CD14-positive monocyte (primary cell): ENCODE measurements at regions not wholly inside any gene's neighbourhood (a gene's known extent, or its start where the extent isn't known, plus 50 kb on each side); places are given as distances from the start of the nearest gene placed in this dataset.

ENCODE experiments used
- DNase-seq, 3 donors: peaks; one replicate each; pipeline ENCODE4 v3.0.0-alpha.2; 2011 to 2022
- H2AFZ ChIP-seq: 2 replicates; pipeline ENCODE4 v1.6.0; 2012; ENCODE audit warnings: mild to moderate bottlenecking, low read depth, low read length, inconsistent platforms; ENCODE audit not compliant: insufficient read depth, poor library complexity, severe bottlenecking
- H3K27ac ChIP-seq, 2 donors: 1 replicate in 1 of 2; 2 replicates in 1 of 2; pipeline ENCODE4 v1.5.1; 2012 to 2013; ENCODE audit warnings: low read length in 2 of 2, control low read depth in 1 of 2, inconsistent platforms in 1 of 2, low read depth in 1 of 2, mild to moderate bottlenecking in 1 of 2
- H3K27me3 ChIP-seq, 2 donors: one replicate each; pipeline versions ENCODE4 v1.6.0 to v1.6.1; 2011 to 2013; ENCODE audit warnings: low read length in 2 of 2; ENCODE audit not compliant: control insufficient read depth in 2 of 2, insufficient read depth in 2 of 2
- H3K36me3 ChIP-seq, 2 donors: replicated peaks in 1 of 2; 1 replicate in 1 of 2; 2 replicates in 1 of 2; pipeline versions ENCODE4 v1.5.1 to v1.6.1; 2012 to 2013; ENCODE audit warnings: low read length in 2 of 2, control low read depth in 1 of 2, inconsistent platforms in 1 of 2, mild to moderate bottlenecking in 1 of 2; ENCODE audit not compliant: insufficient read depth in 2 of 2, control insufficient read depth in 1 of 2
- H3K4me1 ChIP-seq, 2 donors: 1 replicate in 1 of 2; 2 replicates in 1 of 2; pipeline versions ENCODE4 v1.5.1 to v1.6.1; 2012 to 2013; ENCODE audit warnings: low read length in 2 of 2, control low read depth in 1 of 2, inconsistent platforms in 1 of 2, mild to moderate bottlenecking in 1 of 2, moderate library complexity in 1 of 2; ENCODE audit not compliant: insufficient read depth in 2 of 2, control insufficient read depth in 1 of 2
- H3K4me2 ChIP-seq: replicated peaks from 2 replicates; pipeline ENCODE3; 2012; ENCODE audit warnings: low read length, moderate library complexity, mild to moderate bottlenecking; ENCODE audit not compliant: poor library complexity, severe bottlenecking; ENCODE audit errors: extremely low read depth
- H3K4me3 ChIP-seq, 3 experiments: fragments of 200-600 bp in 1 of 3; sonication (generic) in 1 of 3; replicated peaks in 1 of 3; 1 replicate in 2 of 3; 2 replicates in 1 of 3; pipeline ENCODE4 v1.5.1; 2011 to 2013; ENCODE audit warnings: low read length in 3 of 3, mild to moderate bottlenecking in 3 of 3, control low read depth in 2 of 3, low read depth in 2 of 3, inconsistent platforms in 1 of 3, moderate library complexity in 1 of 3
- H3K79me2 ChIP-seq: 2 replicates; pipeline ENCODE4 v1.6.0; 2012; ENCODE audit warnings: mild to moderate bottlenecking, control low read depth, inconsistent platforms, low read length, moderate library complexity; ENCODE audit not compliant: insufficient read depth
- H3K9ac ChIP-seq: 2 replicates; pipeline ENCODE4 v1.6.0; 2017; ENCODE audit warnings: low read length, mild to moderate bottlenecking; ENCODE audit not compliant: insufficient read depth, poor library complexity, severe bottlenecking
- H3K9me3 ChIP-seq, 2 donors: replicated peaks in 1 of 2; 1 replicate in 1 of 2; 2 replicates in 1 of 2; pipeline versions ENCODE4 v1.5.1 to v1.6.1; 2012 to 2013; ENCODE audit warnings: low read length in 2 of 2, control low read depth in 1 of 2; ENCODE audit not compliant: control insufficient read depth in 1 of 2, insufficient read depth in 1 of 2
- H4K20me1 ChIP-seq: 2 replicates; pipeline ENCODE4 v1.6.0; 2012; ENCODE audit warnings: mild to moderate bottlenecking, low read length, control low read depth, moderate library complexity; ENCODE audit not compliant: insufficient read depth
- H3K27ac Mint-ChIP-seq, 7 donors: one replicate each; pipeline ENCODE4 v1.8.0; 2020; ENCODE audit warnings: mild to moderate bottlenecking in 7 of 7, mixed read lengths in 7 of 7, moderate library complexity in 6 of 7, inconsistent platforms in 2 of 7
- H3K27me3 Mint-ChIP-seq, 3 donors: one replicate each; pipeline ENCODE4 v1.8.0; 2021 to 2022; ENCODE audit warnings: low read depth in 3 of 3, mild to moderate bottlenecking in 3 of 3, mixed read lengths in 3 of 3, moderate library complexity in 3 of 3, inconsistent platforms in 1 of 3
- H3K36me3 Mint-ChIP-seq, 2 donors: one replicate each; pipeline ENCODE4 v1.8.0; 2020; ENCODE audit warnings: mixed read lengths in 2 of 2, inconsistent platforms in 1 of 2, mild to moderate bottlenecking in 1 of 2
- H3K4me1 Mint-ChIP-seq: one replicate; pipeline ENCODE4 v1.8.0; 2020; ENCODE audit warnings: mild to moderate bottlenecking, mixed read lengths
- H3K4me3 Mint-ChIP-seq, 2 donors: one replicate each; pipeline ENCODE4 v1.8.0; 2020; ENCODE audit warnings: mild to moderate bottlenecking in 2 of 2, mixed read lengths in 2 of 2, moderate library complexity in 1 of 2
- H3K9me3 Mint-ChIP-seq, 7 donors: one replicate each; pipeline ENCODE4 v1.8.0; 2020 to 2022; ENCODE audit warnings: mixed read lengths in 7 of 7, mild to moderate bottlenecking in 6 of 7, moderate library complexity in 6 of 7, inconsistent platforms in 2 of 7
- WGBS: methylation state at CpG from one replicate; pipeline ENCODE4 v1.1.5; 2013; ENCODE audit warnings: missing lambda C conversion rate; ENCODE audit not compliant: insufficient coverage; 5-methylcytosine and 5-hydroxymethylcytosine counted together
- intact Hi-C, 2 donors: fragments of 100-400 bp; cut with micrococcal nuclease; formaldehyde crosslinking; loops; one replicate each; pipeline versions ENCODE4 v1.15.0 to v1.15.1; 2023
- TF ChIP-seq, protein P1 (sequence below): fragments of 200-600 bp; IDR thresholded peaks from one replicate; pipeline ENCODE4 v1.8.0; 2022; ENCODE audit warnings: antibody characterized with exemption, mild to moderate bottlenecking

DNA sequence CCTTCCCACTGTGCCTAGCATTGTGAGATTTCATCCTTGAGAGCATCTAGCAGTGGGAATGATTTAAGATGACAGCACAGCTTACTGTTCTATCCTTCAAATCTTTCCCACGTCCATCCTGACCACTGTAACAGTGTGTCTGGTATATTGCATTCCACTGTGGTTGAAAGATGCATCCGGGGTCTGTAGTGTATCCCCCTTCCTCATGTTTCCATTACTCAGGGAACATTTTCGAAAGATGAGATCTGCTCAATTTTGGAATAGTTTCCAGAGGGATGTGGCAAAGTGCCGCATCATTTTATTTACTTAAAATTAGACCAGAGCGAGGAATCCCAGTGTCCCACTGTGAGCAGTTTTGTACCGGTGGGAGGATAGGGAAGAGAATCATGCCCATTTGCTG lies 407.1 kb upstream of the PAPPA start:
- no peak for DNase-seq
- TF ChIP-seq, protein P1, sequence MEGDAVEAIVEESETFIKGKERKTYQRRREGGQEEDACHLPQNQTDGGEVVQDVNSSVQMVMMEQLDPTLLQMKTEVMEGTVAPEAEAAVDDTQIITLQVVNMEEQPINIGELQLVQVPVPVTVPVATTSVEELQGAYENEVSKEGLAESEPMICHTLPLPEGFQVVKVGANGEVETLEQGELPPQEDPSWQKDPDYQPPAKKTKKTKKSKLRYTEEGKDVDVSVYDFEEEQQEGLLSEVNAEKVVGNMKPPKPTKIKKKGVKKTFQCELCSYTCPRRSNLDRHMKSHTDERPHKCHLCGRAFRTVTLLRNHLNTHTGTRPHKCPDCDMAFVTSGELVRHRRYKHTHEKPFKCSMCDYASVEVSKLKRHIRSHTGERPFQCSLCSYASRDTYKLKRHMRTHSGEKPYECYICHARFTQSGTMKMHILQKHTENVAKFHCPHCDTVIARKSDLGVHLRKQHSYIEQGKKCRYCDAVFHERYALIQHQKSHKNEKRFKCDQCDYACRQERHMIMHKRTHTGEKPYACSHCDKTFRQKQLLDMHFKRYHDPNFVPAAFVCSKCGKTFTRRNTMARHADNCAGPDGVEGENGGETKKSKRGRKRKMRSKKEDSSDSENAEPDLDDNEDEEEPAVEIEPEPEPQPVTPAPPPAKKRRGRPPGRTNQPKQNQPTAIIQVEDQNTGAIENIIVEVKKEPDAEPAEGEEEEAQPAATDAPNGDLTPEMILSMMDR = no peak
- Mint-ChIP-seq H3K27me3 (no peaks in the 10 kb centered on the region), H3K36me3 (no peaks in the 10 kb centered on the region), H3K27ac (no peak overlapping the region), H3K4me1 (no peaks in the 10 kb centered on the region), H3K9me3 (peaks cover 0 to 3% (median 0%) of the 10 kb centered on the region in 7 donors), H3K4me3 (no peak overlapping the region)
- no peak overlapping the region for H3K4me3 ChIP-seq
- no peaks in the 10 kb centered on the region for H3K79me2 ChIP-seq
- H3K27ac ChIP-seq = no peak overlapping the region
- no peaks in the 10 kb centered on the region for H4K20me1 ChIP-seq
- no peak overlapping the region for H3K4me2 ChIP-seq
- no peaks in the 10 kb centered on the region for H3K27me3 ChIP-seq
- no peak overlapping the region for H3K9ac ChIP-seq
- no peak overlapping the region for H2AFZ ChIP-seq
- no peaks in the 10 kb centered on the region for H3K36me3 ChIP-seq
- intact Hi-C loops = no loop called here
- no peaks in the 10 kb centered on the region for H3K9me3 ChIP-seq
- WGBS = no CpG with 5 or more reads among the region's 6 CpGs
- H3K4me1 ChIP-seq = no peaks in the 10 kb centered on the region

DNA sequence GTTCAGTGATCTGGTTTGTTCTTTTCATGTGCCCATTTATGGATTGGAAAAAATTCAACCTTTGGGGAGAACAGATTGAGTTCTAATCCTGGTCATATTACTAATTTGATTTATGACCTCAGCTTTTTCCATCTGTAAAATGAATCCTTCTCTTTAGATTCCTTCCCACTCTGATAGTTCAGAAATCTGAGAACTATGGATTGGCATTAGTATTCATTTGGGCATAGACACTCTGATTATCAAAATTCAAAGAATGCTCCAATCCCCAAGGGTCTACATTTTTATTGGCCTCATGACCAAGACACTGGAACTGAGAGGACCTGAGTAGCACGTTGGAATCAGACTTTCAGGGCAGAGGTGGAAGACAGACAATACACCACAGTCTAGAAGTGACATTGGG lies 405.9 kb upstream of the PAPPA start:
- Histone ChIP-seq H4K20me1 (no peaks in the 10 kb centered on the region), H3K79me2 (no peaks in the 10 kb centered on the region), H3K9ac (no peak overlapping the region), H2AFZ (no peak overlapping the region), H3K4me2 (no peak overlapping the region), H3K9me3 (no peaks in the 10 kb centered on the region), H3K36me3 (no peaks in the 10 kb centered on the region), H3K27me3 (no peaks in the 10 kb centered on the region), H3K27ac (no peak overlapping the region), H3K4me3 (no peak overlapping the region), H3K4me1 (no peaks in the 10 kb centered on the region)
- intact Hi-C loops = no loop called here
- peaks cover 0 to 3% (median 0%) of the 10 kb centered on the region in 7 donors for H3K9me3 Mint-ChIP-seq
- H3K4me1 Mint-ChIP-seq = no peaks in the 10 kb centered on the region
- H3K27ac Mint-ChIP-seq = no peak overlapping the region
- 50% methylated on average over 1 of the region's 1 CpG for WGBS
- DNase-seq = no peak
- no peak overlapping the region for H3K4me3 Mint-ChIP-seq
- TF ChIP-seq, protein P1 = no peak
- no peaks in the 10 kb centered on the region for H3K27me3 Mint-ChIP-seq
- H3K36me3 Mint-ChIP-seq = no peaks in the 10 kb centered on the region
